HG03439 (cell line): ENCODE measurements at regions not wholly inside any gene's neighbourhood (a gene's known extent, or its start where the extent isn't known, plus 50 kb on each side); places are given as distances from the start of the nearest gene placed in this dataset.
"Not testable (repeated sequence)": the region's sequence is repeated elsewhere in the genome, so short reads cannot be mapped to it uniquely, and the experiment has no call there.

Experiments
- ATAC-seq: cut with Tn5 transposase; IDR thresholded peaks from one replicate; pipeline ENCODE4 v1.9.1; 2021; ENCODE audit warnings: mild to moderate bottlenecking, moderate library complexity; ENCODE audit not compliant: unreplicated experiment

- not testable (repeated sequence) for ATAC-seq
Measured at GRCh38 chr3:191078913-191079312, 120.1 kb upstream of the OSTN start.

- no peak for ATAC-seq
Measured at GRCh38 chr3:191076903-191077552, 122.0 kb upstream of the OSTN start.

GRCh38 chr3:191074511-191074910 lies 124.5 kb upstream of the OSTN start:
- ATAC-seq = no peak

- ATAC-seq = no peak
Measured at GRCh38 chr3:191070762-191071403, 128.2 kb upstream of the OSTN start.

GRCh38 chr3:191070201-191070600 lies 128.8 kb upstream of the OSTN start:
- no peak for ATAC-seq

- ATAC-seq = no peak
Measured at GRCh38 chr3:191068946-191069813, 129.9 kb upstream of the OSTN start.

GRCh38 chr3:191066669-191067068 lies 132.4 kb upstream of the OSTN start:
- ATAC-seq = no peak

- no peak for ATAC-seq
Measured at GRCh38 chr3:191065181-191065805, 133.7 kb upstream of the OSTN start.

GRCh38 chr3:191051037-191051436 lies 148.0 kb upstream of the OSTN start:
- ATAC-seq = no peak

GRCh38 chr3:191047930-191048329 lies 151.1 kb upstream of the OSTN start:
- ATAC-seq = no peak

GRCh38 chr3:191030929-191031328 lies 168.1 kb upstream of the OSTN start:
- ATAC-seq = no peak

- ATAC-seq = no peak
Measured at GRCh38 chr3:191030491-191030890, 168.0 kb upstream of the GMNC start.

- ATAC-seq = no peak
Measured at GRCh38 chr3:191026746-191027145, 164.3 kb upstream of the GMNC start.

GRCh38 chr3:191020730-191021396 lies 158.4 kb upstream of the GMNC start:
- no peak for ATAC-seq

- ATAC-seq = no peak
Measured at GRCh38 chr3:191019855-191020254, 157.4 kb upstream of the GMNC start.

GRCh38 chr3:191015960-191016359 lies 153.5 kb upstream of the GMNC start:
- ATAC-seq = not testable (repeated sequence)

GRCh38 chr3:191008074-191008473 lies 145.6 kb upstream of the GMNC start:
- no peak for ATAC-seq

GRCh38 chr3:191005790-191006189 lies 143.3 kb upstream of the GMNC start:
- peak; percentile 59 for ATAC-seq

- no peak for ATAC-seq
Measured at GRCh38 chr3:191003742-191004141, 141.2 kb upstream of the GMNC start.

GRCh38 chr3:190996181-190996775 lies 133.8 kb upstream of the GMNC start:
- no peak for ATAC-seq
